ENCODE measurements at regions not wholly inside any gene's neighbourhood (a gene's known extent, or its start where the extent isn't known, plus 50 kb on each side); places are given as distances from the start of the nearest gene placed in this dataset.

DNA sequence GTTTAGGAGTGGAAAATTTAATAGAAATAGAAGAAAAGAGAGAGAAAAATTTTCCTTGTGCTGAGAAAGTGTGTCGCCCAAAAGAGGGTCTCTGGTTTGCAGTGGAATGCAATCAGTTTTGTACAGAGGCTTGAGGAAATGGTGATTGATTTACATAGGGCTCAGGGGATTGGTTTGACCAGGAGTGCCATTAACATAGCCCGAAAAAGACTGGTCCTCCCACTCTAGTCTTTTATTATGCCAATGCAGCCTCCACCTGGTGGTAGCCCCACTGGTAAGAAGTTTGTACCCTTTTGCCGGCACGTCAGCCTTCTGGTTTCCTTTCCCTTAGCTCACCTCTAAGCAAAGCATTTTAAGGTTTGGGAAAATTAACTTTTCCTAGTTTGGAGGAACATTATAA lies 885.3 kb downstream of the XPNPEP1 start:
- TF ChIP-seq CTCF (IDR thresholded peaks at IDR 0.05) (no peak), POLR2A (IDR thresholded peaks at IDR 0.05) (no peak)
